ENCODE measurements at regions not wholly inside any gene's neighbourhood (a gene's known extent, or its start where the extent isn't known, plus 50 kb on each side); places are given as distances from the start of the nearest gene placed in this dataset.

DNA sequence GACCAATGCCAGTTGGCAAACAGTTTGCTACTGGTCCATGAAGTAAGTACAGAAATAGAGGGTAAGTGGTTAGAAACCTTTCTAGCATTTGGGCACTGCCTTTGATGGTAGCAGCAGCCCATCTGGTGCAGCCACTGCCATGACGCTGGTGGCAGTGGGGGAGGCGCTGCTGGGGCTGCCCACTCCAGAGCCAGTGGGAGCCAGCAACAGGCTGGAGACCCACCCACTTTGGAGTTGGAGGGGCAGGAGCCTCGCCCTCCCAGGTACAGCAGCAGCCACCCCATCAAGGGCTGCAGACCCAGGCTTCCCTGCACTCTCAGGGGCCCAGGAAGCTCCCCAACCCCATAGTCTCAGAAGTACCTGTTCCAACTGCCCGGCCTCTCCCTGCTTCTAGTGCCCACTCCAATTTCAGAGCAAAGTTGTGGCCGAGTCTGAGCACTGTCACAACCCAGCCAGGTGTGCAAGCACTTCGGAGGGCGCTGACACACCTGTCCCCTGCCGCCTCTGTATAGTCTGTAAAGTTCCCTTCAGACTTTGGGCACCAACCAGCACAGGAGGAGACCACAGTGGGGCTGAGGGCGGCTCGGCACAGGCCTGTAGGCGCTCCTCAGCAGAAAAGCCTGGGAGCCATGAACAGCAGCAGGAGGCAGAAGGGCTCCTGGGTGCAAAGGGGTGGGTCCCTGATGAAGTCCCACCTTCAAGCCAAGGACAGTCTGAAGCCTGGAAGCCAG, 125.6 kb upstream of the CCDC150 start:
- H3K27me3 ChIP-seq, result no peaks in the 10 kb centered on the region
- no peak overlapping the region for H3K4me3 ChIP-seq
- no peaks in the 10 kb centered on the region for H3K4me1 ChIP-seq (replicated peaks in 1 of 2)
- intact Hi-C loops (cut with DNase I), result no loop called here
- TF ChIP-seq, protein P1, sequence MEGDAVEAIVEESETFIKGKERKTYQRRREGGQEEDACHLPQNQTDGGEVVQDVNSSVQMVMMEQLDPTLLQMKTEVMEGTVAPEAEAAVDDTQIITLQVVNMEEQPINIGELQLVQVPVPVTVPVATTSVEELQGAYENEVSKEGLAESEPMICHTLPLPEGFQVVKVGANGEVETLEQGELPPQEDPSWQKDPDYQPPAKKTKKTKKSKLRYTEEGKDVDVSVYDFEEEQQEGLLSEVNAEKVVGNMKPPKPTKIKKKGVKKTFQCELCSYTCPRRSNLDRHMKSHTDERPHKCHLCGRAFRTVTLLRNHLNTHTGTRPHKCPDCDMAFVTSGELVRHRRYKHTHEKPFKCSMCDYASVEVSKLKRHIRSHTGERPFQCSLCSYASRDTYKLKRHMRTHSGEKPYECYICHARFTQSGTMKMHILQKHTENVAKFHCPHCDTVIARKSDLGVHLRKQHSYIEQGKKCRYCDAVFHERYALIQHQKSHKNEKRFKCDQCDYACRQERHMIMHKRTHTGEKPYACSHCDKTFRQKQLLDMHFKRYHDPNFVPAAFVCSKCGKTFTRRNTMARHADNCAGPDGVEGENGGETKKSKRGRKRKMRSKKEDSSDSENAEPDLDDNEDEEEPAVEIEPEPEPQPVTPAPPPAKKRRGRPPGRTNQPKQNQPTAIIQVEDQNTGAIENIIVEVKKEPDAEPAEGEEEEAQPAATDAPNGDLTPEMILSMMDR (IDR thresholded peaks at IDR 0.05), result no peak
- H3K9me3 ChIP-seq (replicated peaks in 1 of 3), result no peaks in the 10 kb centered on the region
- DNase-seq, result no peak
- H3K27ac ChIP-seq, result no peak overlapping the region
- no peaks in the 10 kb centered on the region for H3K36me3 ChIP-seq (replicated peaks in 1 of 2)
- 86 to 100% (median 93%) methylated on average over 1 to 11 of the region's 11 CpGs for WGBS, 4 donors

DNA sequence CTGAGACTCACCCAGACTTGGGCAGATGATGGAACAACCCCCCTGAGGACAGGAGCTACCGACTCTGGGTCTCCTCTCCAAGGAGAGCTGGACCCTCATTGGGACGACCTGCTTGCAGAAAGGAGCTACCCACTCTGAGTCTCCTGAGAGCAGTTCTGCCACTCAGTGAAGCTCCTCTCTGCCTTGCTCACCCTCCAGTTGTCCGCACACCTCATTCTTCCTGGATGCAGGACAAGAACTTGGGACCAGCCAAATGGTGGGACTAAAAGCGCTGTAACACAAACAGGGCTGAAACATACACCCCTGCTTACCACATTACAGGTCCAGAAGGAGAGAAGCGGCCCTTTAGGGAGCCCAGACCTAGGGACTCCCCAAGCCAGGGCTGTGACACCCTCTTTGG, 124.9 kb upstream of the CCDC150 start:
- Histone ChIP-seq H3K27ac (no peak overlapping the region), H3K27me3 (no peaks in the 10 kb centered on the region), H3K4me1 (replicated peaks in 1 of 2) (no peaks in the 10 kb centered on the region), H3K4me3 (no peak overlapping the region), H3K9me3 (replicated peaks in 1 of 3) (no peaks in the 10 kb centered on the region), H3K36me3 (replicated peaks in 1 of 2) (no peaks in the 10 kb centered on the region)
- DNase-seq, result no peak
- no peak for TF ChIP-seq POLR2A (IDR thresholded peaks at IDR 0.05)
- TF ChIP-seq, protein P1 (IDR thresholded peaks at IDR 0.05), result no peak
- WGBS, 4 donors, result 82 to 88% (median 86%) methylated on average over 5 of the region's 5 CpGs
- intact Hi-C loops (cut with DNase I), result no loop called here

DNA sequence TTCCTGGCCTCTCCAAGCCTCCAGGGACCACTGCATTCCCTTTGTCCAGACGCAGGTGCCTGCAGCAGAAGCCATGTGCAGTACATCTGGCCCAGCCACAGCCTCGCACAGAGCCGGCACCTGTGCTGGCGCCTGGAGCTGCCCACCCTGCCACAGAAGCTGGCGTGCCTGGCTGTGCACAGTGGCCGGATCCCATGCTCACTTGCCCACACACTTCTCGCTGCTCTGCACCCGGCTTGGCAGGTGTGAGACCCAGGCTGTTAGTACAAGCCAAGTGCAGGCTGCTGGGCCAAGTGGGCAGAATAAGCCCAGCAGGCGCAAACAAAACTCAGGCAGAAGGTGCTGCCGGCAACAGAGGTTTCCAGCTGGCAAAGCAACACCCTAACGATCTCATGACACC, 124.5 kb upstream of the CCDC150 start:
- Histone ChIP-seq H3K4me1 (replicated peaks in 1 of 2) (no peaks in the 10 kb centered on the region), H3K27ac (no peak overlapping the region), H3K27me3 (no peaks in the 10 kb centered on the region), H3K36me3 (replicated peaks in 1 of 2) (no peaks in the 10 kb centered on the region), H3K4me3 (no peak overlapping the region), H3K9me3 (replicated peaks in 1 of 3) (no peaks in the 10 kb centered on the region)
- intact Hi-C loops (cut with DNase I), result no loop called here
- no peak for DNase-seq
- WGBS, 4 donors, result 85 to 93% (median 89%) methylated on average over 5 to 11 of the region's 11 CpGs
- TF ChIP-seq POLR2A (IDR thresholded peaks at IDR 0.05), result no peak
- TF ChIP-seq, protein P1 (IDR thresholded peaks at IDR 0.05), result no peak

DNA sequence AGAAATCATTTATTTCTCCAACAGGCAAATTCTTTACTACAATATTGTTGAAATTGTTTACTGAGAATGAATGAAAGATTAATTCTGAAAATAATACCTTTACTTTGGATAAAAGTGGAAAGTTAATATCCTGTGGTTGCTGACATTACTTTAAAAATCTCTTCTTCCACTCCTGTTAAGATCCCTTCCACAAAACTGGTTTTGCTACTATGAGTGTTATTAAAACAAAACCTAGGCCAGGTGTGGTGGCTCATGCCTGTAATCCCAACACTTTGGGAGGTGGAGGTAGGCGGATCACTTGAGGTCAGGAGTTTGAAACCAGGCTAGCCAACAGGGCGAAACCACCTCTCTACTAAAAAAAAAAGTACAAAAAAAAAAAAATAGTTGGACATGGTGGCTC, 123.9 kb upstream of the CCDC150 start:
- TF ChIP-seq POLR2A (IDR thresholded peaks at IDR 0.05), result no peak
- TF ChIP-seq, protein P1 (IDR thresholded peaks at IDR 0.05), result no peak
- H3K36me3 ChIP-seq (replicated peaks in 1 of 2), result no peaks in the 10 kb centered on the region
- H3K4me1 ChIP-seq (replicated peaks in 1 of 2), result no peaks in the 10 kb centered on the region
- H3K27ac ChIP-seq, result no peak overlapping the region
- no peaks in the 10 kb centered on the region for H3K27me3 ChIP-seq
- intact Hi-C loops (cut with DNase I), result no loop called here
- H3K9me3 ChIP-seq (replicated peaks in 1 of 3), result no peaks in the 10 kb centered on the region
- no peak overlapping the region for H3K4me3 ChIP-seq
- DNase-seq, result no peak
- WGBS, 4 donors, result 89 to 91% (median 90%) methylated on average over 2 of the region's 2 CpGs

All from adrenal gland (tissue), 9 donors.